Type B pancreatic cell (in vitro differentiated cells): ENCODE measurements at regions not wholly inside any gene's neighbourhood (a gene's known extent, or its start where the extent isn't known, plus 50 kb on each side); places are given as distances from the start of the nearest gene placed in this dataset.

Experiments
- DNase-seq: peaks from one replicate; pipeline ENCODE4 v3.0.0; 2021; ENCODE audit warnings: mixed read lengths; ENCODE audit not compliant: unreplicated experiment; ENCODE audit errors: extremely low spot score
- H3K27ac Mint-ChIP-seq: 2 replicates; pipeline ENCODE4 v1.8.0; 2021; ENCODE audit warnings: mild to moderate bottlenecking, mixed read lengths
- H3K27me3 Mint-ChIP-seq: 2 replicates; pipeline ENCODE4 v1.8.0; 2021; ENCODE audit warnings: mixed read lengths
- H3K36me3 Mint-ChIP-seq: 2 replicates; pipeline ENCODE4 v1.8.0; 2021; ENCODE audit warnings: mixed read lengths
- H3K4me1 Mint-ChIP-seq: one replicate; pipeline ENCODE4 v1.8.0; 2021; ENCODE audit warnings: mixed read lengths; ENCODE audit not compliant: unreplicated experiment
- H3K4me3 Mint-ChIP-seq: 2 replicates; pipeline ENCODE4 v1.8.0; 2021; ENCODE audit warnings: mild to moderate bottlenecking, mixed read lengths
- H3K9me3 Mint-ChIP-seq: 2 replicates; pipeline ENCODE4 v1.8.0; 2021; ENCODE audit warnings: mixed read lengths
- CTCF ChIP-seq: fragments of 200-600 bp; sonication (generic); conservative IDR thresholded peaks from 2 replicates; pipeline ENCODE4 v1.5.0; 2021; ENCODE audit warnings: antibody characterized with exemption, mild to moderate bottlenecking

DNA sequence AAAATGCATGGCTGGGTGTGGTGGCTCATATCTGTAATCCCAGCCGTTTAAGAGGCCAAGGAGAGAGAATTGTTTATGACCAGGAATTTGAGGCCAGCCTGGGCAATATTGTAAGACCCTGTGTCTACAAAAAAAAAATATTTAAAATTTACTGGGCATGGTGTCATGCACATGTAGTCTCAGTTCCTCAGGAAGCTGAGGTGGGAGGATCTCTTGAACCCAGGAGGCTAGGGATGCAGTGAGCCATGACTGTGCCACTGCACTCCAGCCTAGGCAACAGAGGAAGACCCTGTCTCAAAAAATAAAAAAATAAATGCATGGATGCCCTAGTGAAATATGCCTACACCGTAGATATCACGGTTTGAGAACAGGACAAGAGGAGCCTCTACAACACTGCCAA, 1331.2 kb upstream of the B3GALT2 start:
- Mint-ChIP-seq H3K27ac (no peak overlapping the region), H3K9me3 (no peaks in the 10 kb centered on the region), H3K36me3 (no peaks in the 10 kb centered on the region), H3K4me3 (no peak overlapping the region), H3K4me1 (no peaks in the 10 kb centered on the region), H3K27me3 (peaks cover 27% of the 10 kb centered on the region)
- DNase-seq = no peak
- TF ChIP-seq CTCF = no peak

- Mint-ChIP-seq H3K27ac (no peak overlapping the region), H3K4me3 (no peak overlapping the region), H3K4me1 (no peaks in the 10 kb centered on the region), H3K36me3 (no peaks in the 10 kb centered on the region), H3K27me3 (peaks cover 27% of the 10 kb centered on the region), H3K9me3 (no peaks in the 10 kb centered on the region)
- no peak for DNase-seq
- TF ChIP-seq CTCF = no peak
Measured at GRCh38 chr1:194515916-194516315, 1329.5 kb upstream of the B3GALT2 start.

GRCh38 chr1:194512957-194513356, 1326.5 kb upstream of the B3GALT2 start:
- DNase-seq = no peak
- Mint-ChIP-seq H3K4me1 (no peaks in the 10 kb centered on the region), H3K9me3 (peaks cover 5% of the 10 kb centered on the region), H3K4me3 (no peak overlapping the region), H3K36me3 (no peaks in the 10 kb centered on the region), H3K27me3 (peaks cover 17% of the 10 kb centered on the region), H3K27ac (no peak overlapping the region)
- no peak for TF ChIP-seq CTCF

DNA sequence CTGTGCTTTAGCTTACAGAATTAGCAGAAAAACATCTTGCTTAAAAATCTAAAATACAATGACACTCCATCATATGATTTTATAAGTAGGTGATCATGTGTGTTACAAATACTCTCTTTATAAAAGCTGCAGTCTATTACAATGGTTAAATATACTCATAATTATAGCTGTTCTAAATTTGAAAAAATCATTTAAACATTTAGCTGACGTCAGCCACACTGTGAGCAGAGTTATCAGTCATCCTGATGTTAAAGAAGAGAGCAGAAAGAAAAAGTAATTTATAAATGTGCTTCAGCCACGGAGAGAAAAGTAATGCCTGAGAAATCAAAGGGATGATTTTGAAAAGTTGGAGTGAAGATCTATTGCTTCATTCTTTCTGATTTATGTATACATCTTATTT, 1325.9 kb upstream of the B3GALT2 start:
- DNase-seq = no peak
- Mint-ChIP-seq H3K4me3 (no peak overlapping the region), H3K27ac (no peak overlapping the region), H3K27me3 (peaks cover 14% of the 10 kb centered on the region), H3K4me1 (no peaks in the 10 kb centered on the region), H3K9me3 (peaks cover 5% of the 10 kb centered on the region), H3K36me3 (no peaks in the 10 kb centered on the region)
- no peak for TF ChIP-seq CTCF

- H3K27ac Mint-ChIP-seq = no peak overlapping the region
Measured at GRCh38 chr1:194503209-194503608, 1316.8 kb upstream of the B3GALT2 start.

More at GRCh38 chr1:194503209-194503608, 1316.8 kb upstream of the B3GALT2 start:
- DNase-seq = no peak
- TF ChIP-seq CTCF = no peak
- H3K4me3 Mint-ChIP-seq = no peak overlapping the region
- H3K27me3 Mint-ChIP-seq = peaks cover 4% of the 10 kb centered on the region
- no peaks in the 10 kb centered on the region for H3K4me1 Mint-ChIP-seq
- H3K9me3 Mint-ChIP-seq = no peaks in the 10 kb centered on the region
- no peaks in the 10 kb centered on the region for H3K36me3 Mint-ChIP-seq
